CD4-positive, alpha-beta T cell treated with Interferon alpha-2 for 1 hour (primary cell): ENCODE measurements at regions not wholly inside any gene's neighbourhood (a gene's known extent, or its start where the extent isn't known, plus 50 kb on each side); places are given as distances from the start of the nearest gene placed in this dataset.

Source experiments
- DNase-seq, 2 donors: peaks; one replicate each; pipeline ENCODE4 v3.0.0-alpha.2; 2020 to 2022

DNA sequence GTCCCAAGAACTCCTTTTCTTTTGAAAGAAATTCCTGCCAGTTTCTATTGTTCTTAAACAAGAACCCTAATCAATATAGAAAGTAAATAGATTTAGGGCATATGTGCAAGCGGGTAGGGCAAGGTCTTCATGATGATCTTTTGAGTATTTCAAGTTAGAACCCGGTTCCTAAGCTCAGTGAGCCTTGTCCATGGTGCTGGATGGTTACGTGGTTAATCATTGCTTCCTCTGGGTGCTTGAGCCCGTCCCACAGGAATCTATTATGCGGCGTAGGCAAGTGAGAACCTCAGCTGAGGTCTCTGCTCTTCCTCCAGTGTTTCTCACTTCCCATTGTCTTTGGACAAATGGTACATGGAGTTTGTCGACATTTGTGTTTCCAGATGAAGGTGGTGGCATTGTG, 580.8 kb upstream of the EEF2KMT start:
- no peak for DNase-seq

DNA sequence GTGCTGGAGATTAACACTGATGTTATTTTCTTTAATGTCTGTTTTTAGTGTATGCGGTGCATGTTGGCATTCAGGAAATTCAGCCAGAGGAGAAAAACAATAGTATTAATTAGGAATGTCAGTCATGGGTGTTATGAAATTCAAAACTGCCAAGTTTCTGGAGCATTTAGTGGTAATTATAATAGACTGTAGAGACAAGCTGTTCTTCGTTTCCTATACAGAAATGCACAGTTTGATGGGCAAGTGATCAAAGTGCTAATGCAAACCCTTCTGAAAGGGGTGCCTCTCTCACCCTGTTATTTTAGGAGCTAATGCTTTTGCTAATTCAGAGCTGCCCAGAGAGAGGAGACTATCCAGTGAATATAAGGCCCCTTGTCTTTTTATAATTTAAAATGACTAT, 573.8 kb upstream of the EEF2KMT start:
- DNase-seq: no peak

- DNase-seq: no peak
These were observed 572.6 kb upstream of the EEF2KMT start for GRCh38 chr16:5670198-5670597.

- no peak for DNase-seq
These were observed 571.0 kb upstream of the EEF2KMT start for GRCh38 chr16:5668553-5668952.

DNA sequence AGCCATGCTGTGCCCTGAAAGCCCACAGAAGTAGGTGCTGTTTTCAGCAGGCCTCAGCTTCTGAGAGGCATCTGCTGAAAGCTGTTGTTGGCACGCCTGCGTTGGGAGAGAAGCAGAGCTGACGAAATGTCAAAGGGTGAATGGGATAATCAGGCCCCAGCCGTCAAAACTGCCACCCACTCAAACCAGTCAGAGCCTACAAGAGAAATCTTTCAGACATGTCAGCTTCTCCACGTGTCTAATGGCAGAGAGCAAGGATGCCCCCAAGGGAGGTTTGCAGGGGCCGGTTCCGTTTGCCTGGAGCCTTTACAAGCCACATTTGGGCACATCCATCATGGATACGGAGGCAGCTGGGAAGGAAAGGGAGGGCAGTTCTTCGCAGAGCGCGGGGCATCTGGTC, 568.2 kb upstream of the EEF2KMT start:
- no peak for DNase-seq

- no peak for DNase-seq
These were observed 556.2 kb upstream of the EEF2KMT start for GRCh38 chr16:5653789-5654188.

DNA sequence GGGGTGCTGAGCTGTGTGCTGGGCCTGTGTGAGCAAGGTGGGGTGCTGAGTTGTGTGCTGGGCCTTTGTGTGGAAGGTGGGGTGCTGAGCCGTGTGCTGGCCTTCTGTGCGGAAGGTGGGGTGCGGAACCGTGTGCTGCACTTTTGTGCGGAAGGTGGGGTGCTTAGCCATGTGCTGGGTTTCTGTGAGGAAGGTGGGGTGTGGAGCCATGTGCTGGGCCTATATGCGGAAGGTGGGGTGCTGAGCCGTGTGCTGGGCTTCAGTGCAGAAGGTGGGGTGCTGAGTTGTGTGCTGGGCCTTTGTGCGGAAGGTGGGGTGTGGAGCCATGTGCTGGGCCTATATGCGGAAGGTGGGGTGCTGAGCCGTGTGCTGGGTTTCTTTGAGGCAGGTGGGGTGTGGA, 555.4 kb upstream of the EEF2KMT start:
- DNase-seq: no peak

- no peak for DNase-seq
These were observed 552.5 kb upstream of the EEF2KMT start for GRCh38 chr16:5649762-5650743.

DNA sequence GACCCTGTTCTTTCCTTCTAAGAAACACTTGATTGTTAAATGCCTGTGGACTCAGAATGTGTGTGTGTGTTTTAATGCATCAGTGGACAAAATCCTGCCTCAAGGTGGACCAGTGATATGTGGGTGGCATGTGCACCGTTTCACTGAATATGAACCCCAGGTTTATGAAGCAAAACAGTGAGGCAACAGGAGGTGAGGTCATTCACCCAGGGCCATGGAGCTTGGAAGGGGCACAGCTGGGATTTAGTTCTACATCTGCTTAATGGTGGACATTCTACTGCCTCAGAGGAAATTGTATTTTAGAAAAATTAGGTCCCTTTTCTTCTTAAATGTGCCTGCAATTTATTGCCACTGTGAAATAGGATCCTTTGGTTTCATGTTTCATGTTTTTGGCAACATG, 549.5 kb upstream of the EEF2KMT start:
- DNase-seq: no peak

GRCh38 chr16:5643855-5644531, 546.4 kb upstream of the EEF2KMT start:
- no peak for DNase-seq

GRCh38 chr16:5642436-5642835, 544.8 kb upstream of the EEF2KMT start:
- DNase-seq: no peak

DNA sequence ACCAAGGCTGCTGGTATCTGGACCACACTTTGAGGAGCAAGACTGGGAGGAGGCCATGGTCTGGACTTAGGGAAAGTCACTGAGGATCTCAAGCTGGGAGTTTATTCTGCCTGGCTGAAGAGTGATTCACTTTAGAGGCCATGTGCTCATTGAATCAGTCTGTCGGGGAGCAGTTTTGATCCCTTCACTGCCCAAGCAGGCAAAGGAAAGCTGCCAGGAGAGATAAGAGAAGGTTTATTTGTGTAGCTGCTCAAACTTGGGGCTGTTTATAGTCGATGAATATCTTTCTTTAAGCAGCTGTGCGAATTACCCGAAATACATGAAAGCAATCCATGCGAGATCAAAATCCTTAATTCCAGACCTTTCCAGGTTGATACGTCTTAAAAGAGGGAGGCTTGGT, 544.4 kb upstream of the EEF2KMT start:
- DNase-seq: no peak

GRCh38 chr16:5640883-5641282, 543.3 kb upstream of the EEF2KMT start:
- no peak for DNase-seq

DNA sequence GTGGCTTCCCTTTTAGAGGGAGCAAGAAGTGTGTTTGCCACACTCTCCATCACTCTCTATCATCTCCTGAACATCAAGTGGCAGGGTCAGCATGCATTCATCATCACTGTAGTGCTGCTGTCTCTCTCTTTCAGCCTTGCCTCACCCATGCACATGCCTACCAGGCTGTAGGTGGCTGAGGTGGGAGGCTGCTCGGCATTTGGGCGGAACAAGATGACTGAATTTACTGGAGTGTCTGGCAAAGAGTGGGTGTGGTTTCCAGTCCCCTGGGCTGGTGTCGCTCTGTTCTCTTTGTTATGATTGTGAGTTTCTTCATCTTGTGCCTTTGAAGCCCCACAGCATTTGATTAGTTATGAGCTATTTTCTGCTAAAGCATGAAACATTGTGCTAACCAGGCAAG, 541.9 kb upstream of the EEF2KMT start:
- no peak for DNase-seq

DNA sequence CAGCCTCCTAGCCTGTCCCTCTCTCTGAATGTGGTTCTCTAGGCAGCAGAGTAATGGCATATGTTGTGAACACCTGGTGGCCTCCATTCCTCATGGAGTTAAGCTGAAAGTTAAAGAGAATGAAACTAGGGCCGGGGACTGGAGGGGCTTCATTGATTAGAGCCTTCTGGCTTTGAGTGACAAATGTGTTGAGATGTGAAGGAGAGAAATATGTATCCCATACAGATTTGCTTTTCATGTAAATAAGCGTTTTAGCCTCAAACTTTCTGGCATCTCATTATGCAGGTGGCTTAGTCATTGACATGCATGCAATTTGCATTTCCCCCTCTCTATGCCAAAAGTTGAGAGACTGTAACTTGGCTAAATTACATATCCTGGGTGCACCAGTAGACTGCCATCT, 537.7 kb upstream of the EEF2KMT start:
- DNase-seq: no peak

GRCh38 chr16:5634666-5635180, 537.1 kb upstream of the EEF2KMT start:
- no peak for DNase-seq

- no peak for DNase-seq
These were observed 536.3 kb upstream of the EEF2KMT start for GRCh38 chr16:5633845-5634440.

DNA sequence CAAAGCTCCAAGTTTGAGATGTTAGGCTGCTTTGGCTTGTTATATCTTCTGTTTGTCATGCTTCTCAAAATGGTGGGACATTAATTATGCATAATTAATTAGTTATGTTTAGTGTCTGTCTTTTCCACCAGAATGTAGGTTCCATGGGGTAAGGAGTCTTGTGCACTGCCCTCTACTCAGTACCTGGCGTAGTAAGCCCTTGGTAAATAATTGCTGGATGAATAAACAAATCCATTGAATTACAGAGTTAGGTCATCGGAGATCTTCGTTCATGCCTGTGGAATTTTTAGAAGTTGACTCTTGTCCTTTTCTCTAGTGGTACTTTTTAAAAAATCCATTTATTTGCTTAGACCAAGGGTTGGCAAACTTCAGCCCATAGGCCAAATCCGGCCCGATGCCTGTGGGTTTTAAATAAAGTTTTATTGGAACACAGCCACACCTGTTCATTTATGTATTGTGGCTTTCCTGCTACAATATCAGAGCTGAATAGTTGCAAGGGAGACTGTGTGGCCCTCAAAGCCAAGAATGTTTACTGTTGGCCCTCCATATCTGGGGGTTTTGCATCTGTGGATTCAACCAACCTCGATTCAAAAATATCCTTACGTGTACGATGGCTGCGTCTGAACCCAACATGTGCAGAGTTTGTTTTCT, 524.8 kb upstream of the EEF2KMT start:
- no peak for DNase-seq

- DNase-seq: no peak
These were observed 524.2 kb upstream of the EEF2KMT start for GRCh38 chr16:5621826-5622225.

GRCh38 chr16:5619304-5619703, 521.7 kb upstream of the EEF2KMT start:
- DNase-seq: no peak

GRCh38 chr16:5616841-5617240, 519.2 kb upstream of the EEF2KMT start:
- no peak for DNase-seq

DNA sequence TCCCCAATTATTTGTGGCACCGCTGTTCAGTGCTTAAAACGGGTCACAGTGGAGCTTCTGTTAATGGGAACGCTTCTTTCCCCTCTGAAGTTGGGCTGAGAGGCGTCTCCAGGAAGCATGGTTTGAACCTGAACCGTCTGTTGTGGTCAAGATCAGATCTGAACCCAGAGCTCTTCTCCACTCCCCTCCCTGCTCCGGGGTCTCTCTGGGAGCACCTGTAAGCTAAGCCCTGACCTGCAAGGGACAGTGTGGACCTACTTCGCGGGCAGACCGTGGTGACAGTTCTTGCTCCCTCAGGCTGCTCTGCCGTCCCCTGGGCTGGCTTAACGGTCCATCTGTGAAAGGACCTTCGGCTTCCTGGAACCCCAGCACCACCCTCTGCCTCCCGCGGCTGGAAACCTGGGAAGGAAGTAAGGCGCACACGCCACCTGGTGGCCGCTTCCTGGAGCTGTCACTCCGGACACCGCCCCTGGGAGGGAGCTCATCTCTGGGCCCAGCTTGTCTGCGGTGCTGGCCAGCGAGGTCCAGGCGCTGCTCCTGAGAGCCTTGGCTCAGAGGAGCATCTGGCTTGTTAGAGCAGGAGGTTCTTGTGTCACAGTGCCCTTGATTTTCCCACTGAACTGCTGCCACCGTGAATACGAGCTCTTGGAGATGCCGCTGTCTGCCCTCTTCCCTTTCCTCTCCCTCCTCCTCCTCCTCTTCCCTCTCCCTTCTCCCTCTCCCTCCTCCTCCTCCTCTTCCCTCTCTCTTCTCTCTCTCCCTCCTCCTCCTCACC, 518.5 kb upstream of the EEF2KMT start:
- DNase-seq: peak in 1 of 2 donors; percentile 3
